B cell (primary cell): ENCODE measurements at regions not wholly inside any gene's neighbourhood (a gene's known extent, or its start where the extent isn't known, plus 50 kb on each side); places are given as distances from the start of the nearest gene placed in this dataset.

Source experiments
- ATAC-seq: fragments of 200-7000 bp; cut with Tn5 transposase; one replicate; pipeline ENCODE4 v1.10.0; 2021; ENCODE audit warnings: low read depth, mild to moderate bottlenecking, moderate number of reproducible peaks, moderate library complexity
- CTCF ChIA-PET: fragments of 350-600 bp; sonication (Branson Sonifier 250); formaldehyde crosslinking; loops from one replicate; lab custom pipeline; 2021; ENCODE audit warnings: antibody characterized with exemption, inconsistent platforms; lab: Charles Lee
- POLR2A ChIA-PET: fragments of 350-600 bp; sonication (Branson Sonifier 250); formaldehyde crosslinking; loops from one replicate; lab custom pipeline; 2021; ENCODE audit warnings: antibody characterized with exemption; lab: Charles Lee
- DNase-seq: peaks from one replicate; pipeline ENCODE4 v3.0.0; 2013
- H2AFZ ChIP-seq: 2 replicates; pipeline ENCODE4 v1.6.1; 2012; ENCODE audit warnings: mild to moderate bottlenecking, low read depth, low read length; ENCODE audit not compliant: insufficient read depth, poor library complexity, severe bottlenecking
- H3K27ac ChIP-seq, 2 donors: 1 replicate in 1 of 2; 2 replicates in 1 of 2; pipeline ENCODE4 v1.5.1; 2012 to 2013; ENCODE audit warnings: low read length in 2 of 2, mild to moderate bottlenecking in 2 of 2, moderate library complexity in 1 of 2
- H3K27me3 ChIP-seq, 4 experiments: fragments of 200-600 bp in 1 of 4; sonication (generic) in 1 of 4; replicated peaks in 1 of 4; 1 replicate in 2 of 4; 2 replicates in 2 of 4; pipeline versions ENCODE4 v1.6.1 to v1.7.0; 2013 to 2016; ENCODE audit warnings: low read length in 3 of 4, mild to moderate bottlenecking in 2 of 4, mixed read lengths in 1 of 4, moderate library complexity in 1 of 4; ENCODE audit not compliant: insufficient read depth in 4 of 4, control insufficient read depth in 3 of 4; ENCODE audit errors: control extremely low read depth in 1 of 4
- H3K36me3 ChIP-seq, 2 experiments: replicated peaks in 1 of 2; 1 replicate in 1 of 2; 2 replicates in 1 of 2; pipeline versions ENCODE4 v1.6.1 to v1.7.1; 2013; ENCODE audit warnings: low read length in 1 of 2; ENCODE audit not compliant: insufficient read depth in 2 of 2, control insufficient read depth in 1 of 2; ENCODE audit errors: control extremely low read depth in 1 of 2, extremely low read depth in 1 of 2
- H3K4me1 ChIP-seq, 2 donors: fragments of 200-600 bp in 1 of 2; sonication (generic) in 1 of 2; 1 replicate in 1 of 2; 2 replicates in 1 of 2; pipeline versions ENCODE4 v1.5.1 to v1.6.1; 2013 to 2017; ENCODE audit warnings: low read length in 2 of 2; ENCODE audit not compliant: control insufficient read depth in 2 of 2, insufficient read depth in 2 of 2
- H3K4me2 ChIP-seq: replicated peaks from 2 replicates; pipeline ENCODE3; 2012; ENCODE audit warnings: mild to moderate bottlenecking, low read depth, low read length; ENCODE audit not compliant: poor library complexity, severe bottlenecking
- H3K4me3 ChIP-seq, 5 experiments: fragments of 200-600 bp in 1 of 5; sonication (generic) in 1 of 5; 1 replicate in 3 of 5; 2 replicates in 2 of 5; pipeline versions ENCODE4 v1.5.1 to v1.7.0; 2011 to 2016; ENCODE audit warnings: low read length in 4 of 5, mild to moderate bottlenecking in 4 of 5, low read depth in 2 of 5, control low read depth in 1 of 5, moderate library complexity in 1 of 5; ENCODE audit not compliant: insufficient read depth in 1 of 5; ENCODE audit errors: control extremely low read depth in 1 of 5, extremely low read depth in 1 of 5
- H3K79me2 ChIP-seq: fragments of 200-600 bp; sonication (generic); one replicate; pipeline ENCODE4 v1.6.0; 2016; ENCODE audit warnings: low read length; ENCODE audit not compliant: control insufficient read depth, insufficient read depth
- H3K9ac ChIP-seq: fragments of 200-600 bp; sonication (generic); 2 replicates; pipeline ENCODE4 v1.6.1; 2017; ENCODE audit warnings: mild to moderate bottlenecking, low read length, moderate library complexity
- H3K9me3 ChIP-seq, 3 donors: one replicate each; pipeline versions ENCODE4 v1.6.1 to v1.7.1; 2013; ENCODE audit warnings: low read length in 2 of 3; ENCODE audit not compliant: control insufficient read depth in 2 of 3, insufficient read depth in 1 of 3; ENCODE audit errors: control extremely low read depth in 1 of 3
- H4K20me1 ChIP-seq: 2 replicates; pipeline ENCODE4 v1.6.0; 2012; ENCODE audit warnings: mild to moderate bottlenecking, low read length; ENCODE audit not compliant: insufficient read depth, control insufficient read depth, poor library complexity, severe bottlenecking
- H3K27ac Mint-ChIP-seq: one replicate; pipeline ENCODE4 v1.8.0; 2021; ENCODE audit warnings: mixed read lengths
- H3K27me3 Mint-ChIP-seq: one replicate; pipeline ENCODE4 v1.8.0; 2021; ENCODE audit warnings: mixed read lengths
- H3K4me1 Mint-ChIP-seq: one replicate; pipeline ENCODE4 v1.8.0; 2021; ENCODE audit warnings: mixed read lengths
- H3K4me3 Mint-ChIP-seq: one replicate; pipeline ENCODE4 v1.8.0; 2021; ENCODE audit warnings: mixed read lengths
- H3K9me3 Mint-ChIP-seq: one replicate; pipeline ENCODE4 v1.8.0; 2022; ENCODE audit warnings: mixed read lengths; ENCODE audit not compliant: insufficient read depth
- EZH2 ChIP-seq: IDR thresholded peaks from 2 replicates; pipeline ENCODE4 v1.6.1; 2012; ENCODE audit warnings: borderline replicate concordance, low read depth, mild to moderate bottlenecking, moderate library complexity, low read length; ENCODE audit not compliant: insufficient read depth, poor library complexity, severe bottlenecking
- WGBS: methylation state at CpG from one replicate; pipeline ENCODE4 v1.1.5; 2013; ENCODE audit warnings: missing lambda C conversion rate; ENCODE audit not compliant: insufficient coverage; 5-methylcytosine and 5-hydroxymethylcytosine counted together
- intact Hi-C: fragments of 100-400 bp; cut with micrococcal nuclease; formaldehyde crosslinking; loops from one replicate; pipeline ENCODE4 v1.10.0; 2022
- TF ChIP-seq, protein P1 (sequence below): fragments of 200-600 bp; IDR thresholded peaks from one replicate; pipeline ENCODE4 v1.8.0; 2022; ENCODE audit warnings: antibody characterized with exemption, mild to moderate bottlenecking

DNA sequence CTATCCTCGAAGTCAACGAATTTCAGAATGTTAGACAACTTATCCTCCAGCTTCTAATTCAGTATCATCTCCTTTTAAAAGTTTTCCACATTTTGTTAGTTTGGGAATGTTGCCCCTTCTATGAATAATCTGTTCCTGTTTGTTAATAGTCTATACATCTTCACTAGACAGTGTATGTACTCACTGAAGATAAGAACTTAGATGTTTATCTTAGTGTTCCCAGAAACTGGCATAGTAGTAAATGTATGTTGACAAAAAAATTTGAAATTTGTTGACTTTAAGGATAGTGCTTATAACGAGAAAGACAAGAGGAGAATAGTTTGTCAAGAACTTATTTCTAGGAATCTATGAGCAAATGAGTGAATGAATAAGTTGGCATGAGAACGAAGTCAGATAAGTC, 162.0 kb upstream of the GULP1 start:
- Histone ChIP-seq H3K4me3 (no peak overlapping the region), H3K36me3 (no peaks in the 10 kb centered on the region), H3K9ac (no peak overlapping the region), H3K27ac (no peak overlapping the region), H4K20me1 (no peaks in the 10 kb centered on the region), H3K9me3 (no peaks in the 10 kb centered on the region), H3K4me2 (no peak overlapping the region), H3K27me3 (no peaks in the 10 kb centered on the region), H3K4me1 (no peaks in the 10 kb centered on the region), H2AFZ (no peak overlapping the region), H3K79me2 (no peaks in the 10 kb centered on the region)
- no peaks in the 10 kb centered on the region for H3K4me1 Mint-ChIP-seq
- intact Hi-C loops: no loop called here
- TF ChIP-seq, protein P1, sequence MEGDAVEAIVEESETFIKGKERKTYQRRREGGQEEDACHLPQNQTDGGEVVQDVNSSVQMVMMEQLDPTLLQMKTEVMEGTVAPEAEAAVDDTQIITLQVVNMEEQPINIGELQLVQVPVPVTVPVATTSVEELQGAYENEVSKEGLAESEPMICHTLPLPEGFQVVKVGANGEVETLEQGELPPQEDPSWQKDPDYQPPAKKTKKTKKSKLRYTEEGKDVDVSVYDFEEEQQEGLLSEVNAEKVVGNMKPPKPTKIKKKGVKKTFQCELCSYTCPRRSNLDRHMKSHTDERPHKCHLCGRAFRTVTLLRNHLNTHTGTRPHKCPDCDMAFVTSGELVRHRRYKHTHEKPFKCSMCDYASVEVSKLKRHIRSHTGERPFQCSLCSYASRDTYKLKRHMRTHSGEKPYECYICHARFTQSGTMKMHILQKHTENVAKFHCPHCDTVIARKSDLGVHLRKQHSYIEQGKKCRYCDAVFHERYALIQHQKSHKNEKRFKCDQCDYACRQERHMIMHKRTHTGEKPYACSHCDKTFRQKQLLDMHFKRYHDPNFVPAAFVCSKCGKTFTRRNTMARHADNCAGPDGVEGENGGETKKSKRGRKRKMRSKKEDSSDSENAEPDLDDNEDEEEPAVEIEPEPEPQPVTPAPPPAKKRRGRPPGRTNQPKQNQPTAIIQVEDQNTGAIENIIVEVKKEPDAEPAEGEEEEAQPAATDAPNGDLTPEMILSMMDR: no peak
- TF ChIP-seq EZH2: no peak
- no peaks in the 10 kb centered on the region for H3K9me3 Mint-ChIP-seq
- ChIA-PET CTCF (no interaction called here), POLR2A (no interaction called here)
- H3K27me3 Mint-ChIP-seq: no peaks in the 10 kb centered on the region
- WGBS: 63% methylated on average over 1 of the region's 4 CpGs
- ATAC-seq (no peak), DNase-seq (no peak)
- H3K27ac Mint-ChIP-seq: no peak overlapping the region
- no peak overlapping the region for H3K4me3 Mint-ChIP-seq

DNA sequence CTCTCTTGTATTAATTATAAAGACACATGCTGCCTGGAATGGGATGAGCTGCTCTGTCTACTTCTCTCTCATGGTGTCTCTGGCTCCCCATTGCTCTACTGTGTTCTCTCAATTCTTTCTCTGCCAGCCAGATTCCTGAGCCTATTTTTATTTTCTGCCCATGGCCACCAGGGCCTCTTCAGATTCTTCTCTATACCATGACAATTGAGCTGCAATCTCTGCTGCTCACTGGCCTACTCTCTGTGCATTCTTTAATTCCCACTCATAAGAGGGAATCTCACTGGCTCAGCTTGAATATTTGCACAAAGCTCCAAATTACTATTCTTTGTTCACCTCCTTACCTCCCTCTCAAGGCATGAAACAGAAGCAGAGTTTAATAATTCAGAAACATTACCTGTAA, 161.4 kb upstream of the GULP1 start:
- Histone ChIP-seq H3K9me3 (no peaks in the 10 kb centered on the region), H3K79me2 (no peaks in the 10 kb centered on the region), H3K27me3 (no peaks in the 10 kb centered on the region), H2AFZ (no peak overlapping the region), H3K4me3 (no peak overlapping the region), H3K9ac (no peak overlapping the region), H3K27ac (no peak overlapping the region), H3K36me3 (no peaks in the 10 kb centered on the region), H3K4me2 (no peak overlapping the region), H4K20me1 (no peaks in the 10 kb centered on the region), H3K4me1 (no peaks in the 10 kb centered on the region)
- Mint-ChIP-seq H3K4me3 (no peak overlapping the region), H3K4me1 (no peaks in the 10 kb centered on the region), H3K27ac (no peak overlapping the region), H3K9me3 (no peaks in the 10 kb centered on the region), H3K27me3 (no peaks in the 10 kb centered on the region)
- intact Hi-C loops: no loop called here
- POLR2A ChIA-PET: no interaction called here
- CTCF ChIA-PET: no interaction called here
- DNase-seq (no peak), ATAC-seq (no peak)
- TF ChIP-seq, protein P1: no peak
- no peak for TF ChIP-seq EZH2
